GM12875 (cell line): ENCODE measurements at regions not wholly inside any gene's neighbourhood (a gene's known extent, or its start where the extent isn't known, plus 50 kb on each side); places are given as distances from the start of the nearest gene placed in this dataset.
"Not testable (repeated sequence)": the region's sequence is repeated elsewhere in the genome, so short reads cannot be mapped to it uniquely, and the experiment has no call there.

Experiments used
- H3K4me3 ChIP-seq: one replicate; pipeline ENCODE4 v1.5.1; 2011; ENCODE audit warnings: low read depth, low read length, control low read depth
- TF ChIP-seq, protein P1 (sequence below): IDR thresholded peaks from 2 replicates; pipeline ENCODE4 v1.5.1; 2011; ENCODE audit warnings: low read depth, mild to moderate bottlenecking, control low read depth, inconsistent platforms, low read length, moderate library complexity, borderline replicate concordance; ENCODE audit not compliant: insufficient read depth

DNA sequence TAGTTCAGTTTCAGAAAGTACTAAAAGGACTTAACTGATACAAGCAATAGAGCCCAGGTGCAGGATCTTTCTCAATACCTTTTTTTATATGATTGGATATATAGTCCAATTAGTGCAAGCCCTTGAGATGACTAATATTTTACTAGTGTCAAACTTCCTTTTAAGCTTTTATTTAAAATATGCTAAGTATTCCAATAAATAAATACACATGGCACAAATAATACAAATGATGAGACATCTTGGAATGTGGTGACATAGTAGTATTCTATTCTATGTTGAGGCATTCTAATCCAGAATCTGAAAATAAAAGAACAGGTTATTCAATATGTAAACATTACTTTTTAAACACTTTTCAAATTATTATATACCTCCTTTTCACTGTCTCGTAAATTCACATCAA, 670.0 kb downstream of the SI start:
- TF ChIP-seq, protein P1, sequence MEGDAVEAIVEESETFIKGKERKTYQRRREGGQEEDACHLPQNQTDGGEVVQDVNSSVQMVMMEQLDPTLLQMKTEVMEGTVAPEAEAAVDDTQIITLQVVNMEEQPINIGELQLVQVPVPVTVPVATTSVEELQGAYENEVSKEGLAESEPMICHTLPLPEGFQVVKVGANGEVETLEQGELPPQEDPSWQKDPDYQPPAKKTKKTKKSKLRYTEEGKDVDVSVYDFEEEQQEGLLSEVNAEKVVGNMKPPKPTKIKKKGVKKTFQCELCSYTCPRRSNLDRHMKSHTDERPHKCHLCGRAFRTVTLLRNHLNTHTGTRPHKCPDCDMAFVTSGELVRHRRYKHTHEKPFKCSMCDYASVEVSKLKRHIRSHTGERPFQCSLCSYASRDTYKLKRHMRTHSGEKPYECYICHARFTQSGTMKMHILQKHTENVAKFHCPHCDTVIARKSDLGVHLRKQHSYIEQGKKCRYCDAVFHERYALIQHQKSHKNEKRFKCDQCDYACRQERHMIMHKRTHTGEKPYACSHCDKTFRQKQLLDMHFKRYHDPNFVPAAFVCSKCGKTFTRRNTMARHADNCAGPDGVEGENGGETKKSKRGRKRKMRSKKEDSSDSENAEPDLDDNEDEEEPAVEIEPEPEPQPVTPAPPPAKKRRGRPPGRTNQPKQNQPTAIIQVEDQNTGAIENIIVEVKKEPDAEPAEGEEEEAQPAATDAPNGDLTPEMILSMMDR, result no peak
- no peak overlapping the region for H3K4me3 ChIP-seq

DNA sequence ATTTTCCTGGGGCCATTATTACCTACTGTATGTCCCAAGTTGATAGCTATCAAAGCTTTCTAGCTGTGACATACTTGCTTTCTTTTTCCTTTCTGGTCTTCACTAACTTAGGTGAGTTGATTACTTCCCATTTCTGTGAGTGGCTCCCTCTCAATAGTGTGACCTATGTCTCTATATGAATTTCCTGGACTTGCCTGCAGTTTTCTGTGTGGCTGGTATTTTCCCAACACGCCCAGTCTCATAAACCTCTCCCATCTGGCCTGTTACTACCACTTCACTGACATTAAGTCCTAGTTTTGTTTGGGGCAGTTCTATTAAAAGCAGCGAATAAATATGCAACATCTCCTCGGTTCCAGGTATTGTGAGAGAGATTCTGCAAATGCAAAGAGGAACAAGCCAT, 671.2 kb downstream of the SI start:
- H3K4me3 ChIP-seq, result no peak overlapping the region
- TF ChIP-seq, protein P1, result no peak

DNA sequence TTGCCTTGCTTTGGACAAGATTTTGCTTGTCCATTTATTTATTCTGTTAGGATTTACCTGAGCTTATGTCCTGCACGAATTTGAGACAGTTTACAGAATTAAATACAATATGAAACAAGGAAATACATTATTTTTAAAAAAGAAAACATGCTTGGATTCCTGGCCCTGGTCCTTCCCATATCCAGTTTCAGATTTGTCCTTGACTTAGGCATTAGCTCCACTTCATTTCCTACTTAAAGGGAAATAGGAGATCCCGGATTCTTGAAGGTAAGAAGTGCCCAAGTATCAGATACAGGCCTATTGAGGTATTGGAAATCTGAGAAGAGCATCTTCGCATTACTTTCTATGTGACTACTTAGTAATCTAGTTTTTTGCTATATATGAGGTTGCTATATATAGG, 672.0 kb downstream of the SI start:
- TF ChIP-seq, protein P1, result no peak
- no peak overlapping the region for H3K4me3 ChIP-seq

DNA sequence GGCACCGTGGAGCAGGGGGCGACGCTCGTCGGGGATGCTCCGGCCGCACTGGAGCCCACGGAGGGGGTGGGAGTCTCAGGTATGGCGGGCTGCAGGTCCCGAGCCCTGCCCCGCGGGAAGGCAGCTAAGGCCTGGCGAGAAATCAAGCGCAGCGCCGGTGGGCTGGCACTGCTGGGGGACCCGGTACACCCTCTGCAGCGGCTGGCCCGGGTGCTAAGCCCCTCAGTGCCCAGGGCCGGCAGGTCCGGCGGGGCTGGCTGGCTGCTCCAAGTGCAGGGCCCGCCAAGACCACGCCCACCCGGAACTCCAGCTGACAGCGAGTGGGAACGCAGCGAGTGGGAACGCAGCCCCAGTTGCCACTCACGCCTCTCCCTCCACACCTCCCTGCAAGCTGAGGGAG, 676.4 kb downstream of the SI start:
- TF ChIP-seq, protein P1, result no peak
- no peak overlapping the region for H3K4me3 ChIP-seq

DNA sequence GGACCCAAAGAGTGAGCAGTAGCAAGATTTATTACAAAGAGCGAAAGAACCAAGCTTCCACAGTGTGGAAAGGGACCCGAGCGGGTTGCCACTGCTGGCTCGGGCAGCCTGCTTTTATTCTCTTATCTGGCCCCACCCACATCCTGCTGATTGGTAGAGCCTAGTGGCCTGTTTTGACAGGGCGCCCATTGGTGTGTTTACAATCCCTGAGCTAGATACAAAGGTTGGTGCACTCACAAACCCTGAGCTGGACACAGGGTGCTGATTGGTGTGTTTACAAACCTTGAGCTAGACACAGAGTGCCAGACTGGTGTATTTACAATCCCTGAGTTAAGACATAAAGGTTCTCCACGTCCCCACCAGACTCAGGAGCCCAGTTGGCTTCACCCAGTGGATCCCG, 676.9 kb downstream of the SI start:
- not testable (repeated sequence) for H3K4me3 ChIP-seq

DNA sequence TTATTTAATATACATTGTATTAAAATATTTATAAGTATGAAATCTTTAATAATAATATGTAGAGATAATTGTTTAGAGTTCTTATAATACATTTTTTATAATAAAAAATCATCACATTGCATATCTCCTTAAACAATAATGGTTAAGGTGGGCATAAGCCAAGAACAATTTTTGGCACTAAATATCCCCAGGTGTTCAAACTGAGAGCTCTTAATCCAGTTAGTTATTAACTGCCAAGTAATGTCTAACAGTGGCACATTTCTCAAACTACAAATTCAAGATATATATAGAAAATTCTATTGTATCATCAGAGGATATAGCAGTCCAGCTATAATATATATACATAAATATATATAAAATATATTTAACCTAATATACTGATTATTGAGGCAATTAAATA, 680.8 kb downstream of the SI start:
- TF ChIP-seq, protein P1, result no peak

DNA sequence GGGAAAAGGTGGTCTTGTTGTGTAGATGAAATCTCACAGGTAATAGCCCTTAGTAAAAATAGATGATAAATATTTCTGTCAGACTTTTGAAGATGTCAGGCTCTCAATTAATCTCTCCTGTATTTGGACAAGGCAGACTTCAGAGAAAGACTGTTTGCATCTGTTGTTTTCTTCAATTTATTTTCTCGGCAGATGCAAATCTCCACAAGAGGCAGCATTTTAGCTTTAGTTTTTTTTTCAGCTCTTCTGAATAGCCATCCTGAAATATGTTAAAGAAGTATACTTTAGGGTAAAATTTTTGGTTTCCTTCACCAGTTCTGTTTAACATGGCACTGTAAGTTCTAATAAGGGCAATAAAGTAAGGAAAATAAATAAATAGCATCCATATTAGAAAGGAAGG, 685.1 kb downstream of the SI start:
- TF ChIP-seq, protein P1, result no peak
- no peak overlapping the region for H3K4me3 ChIP-seq

More for the DNA sequence above, 680.8 kb downstream of the SI start:
- no peak overlapping the region for H3K4me3 ChIP-seq

DNA sequence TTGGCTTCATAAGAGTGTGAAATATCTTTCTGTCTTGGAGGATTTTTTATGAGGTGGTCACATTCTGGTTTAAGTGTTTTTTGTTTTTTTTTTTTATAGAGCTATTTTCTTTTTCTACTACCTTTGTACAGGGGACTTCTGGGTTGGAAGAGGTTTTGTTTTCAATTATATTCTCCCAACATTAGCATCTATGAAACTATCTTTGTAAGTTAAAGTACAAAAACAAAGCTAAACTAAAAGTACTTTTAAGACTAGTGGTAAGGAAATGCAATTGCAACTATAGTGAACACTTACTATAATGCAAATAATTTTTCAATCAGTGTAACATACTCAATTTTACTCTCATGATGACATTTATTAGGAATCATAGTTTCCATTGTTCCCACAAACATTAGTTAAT, 688.2 kb downstream of the SI start:
- no peak overlapping the region for H3K4me3 ChIP-seq
- TF ChIP-seq, protein P1, result no peak
